NT2/D1 (cell line): ENCODE measurements at regions not wholly inside any gene's neighbourhood (a gene's known extent, or its start where the extent isn't known, plus 50 kb on each side); places are given as distances from the start of the nearest gene placed in this dataset.

Experiments
- DNase-seq: peaks from one replicate; pipeline ENCODE4 v3.0.0-alpha.2; 2011; ENCODE audit warnings: low read depth, low spot score
- H3K27me3 ChIP-seq: 2 replicates; pipeline ENCODE4 v1.6.0; 2011; ENCODE audit warnings: mild to moderate bottlenecking; ENCODE audit not compliant: insufficient read length, insufficient read depth
- H3K36me3 ChIP-seq: 2 replicates; pipeline ENCODE4 v1.6.1; 2011; ENCODE audit warnings: mild to moderate bottlenecking, low read length, mixed read lengths; ENCODE audit not compliant: insufficient read depth, insufficient read length
- H3K4me1 ChIP-seq: 2 replicates; pipeline ENCODE4 v1.5.1; 2011; ENCODE audit not compliant: insufficient read depth, insufficient read length
- H3K4me3 ChIP-seq: 2 replicates; pipeline ENCODE4 v1.5.1; 2011; ENCODE audit warnings: low read depth; ENCODE audit not compliant: insufficient read length
- H3K9ac ChIP-seq: 2 replicates; pipeline ENCODE4 v1.6.0; 2011; ENCODE audit warnings: low read depth; ENCODE audit not compliant: insufficient read length
- H3K9me3 ChIP-seq: 2 replicates; pipeline ENCODE4 v1.5.1; 2011; ENCODE audit warnings: mild to moderate bottlenecking, low read length; ENCODE audit not compliant: insufficient read depth
- SUZ12 ChIP-seq: IDR thresholded peaks from 2 replicates; pipeline ENCODE4 v1.6.1; 2011; ENCODE audit not compliant: insufficient read length, insufficient read depth; ENCODE audit errors: extremely low read depth
- YY1 ChIP-seq: IDR thresholded peaks from 2 replicates; pipeline ENCODE4 v1.6.1; 2011; ENCODE audit not compliant: insufficient read length, insufficient read depth
- ZNF274 ChIP-seq: IDR thresholded peaks from 2 replicates; pipeline ENCODE4 v1.6.1; 2011; ENCODE audit warnings: mild to moderate bottlenecking, low read depth, low read length

GRCh38 chr2:42925742-42926433 lies 133.5 kb upstream of the HAAO start:
- no peak overlapping the region for H3K4me3 ChIP-seq
- TF ChIP-seq SUZ12: no peak
- H3K9ac ChIP-seq: peak overlapping the region; percentile 71
- no peaks in the 10 kb centered on the region for H3K9me3 ChIP-seq
- peaks cover 25% of the 10 kb centered on the region for H3K4me1 ChIP-seq
- H3K36me3 ChIP-seq: no peaks in the 10 kb centered on the region
- no peaks in the 10 kb centered on the region for H3K27me3 ChIP-seq
- DNase-seq: no peak

- no peak for DNase-seq
- TF ChIP-seq SUZ12 (no peak), YY1 (no peak), ZNF274 (no peak)
- Histone ChIP-seq H3K4me3 (peak overlapping the region; percentile 27), H3K9ac (peak overlapping the region; percentile 78), H3K4me1 (peaks cover 23% of the 10 kb centered on the region), H3K9me3 (no peaks in the 10 kb centered on the region), H3K36me3 (no peaks in the 10 kb centered on the region), H3K27me3 (no peaks in the 10 kb centered on the region)
Observed at GRCh38 chr2:42924418-42924886, 132.1 kb upstream of the HAAO start.

- Histone ChIP-seq H3K36me3 (no peaks in the 10 kb centered on the region), H3K9ac (no peak overlapping the region), H3K27me3 (no peaks in the 10 kb centered on the region), H3K9me3 (no peaks in the 10 kb centered on the region), H3K4me1 (peaks cover 17% of the 10 kb centered on the region), H3K4me3 (no peak overlapping the region)
- DNase-seq: no peak
- TF ChIP-seq YY1 (no peak), ZNF274 (no peak), SUZ12 (no peak)
Observed at GRCh38 chr2:42923580-42924417, 131.4 kb upstream of the HAAO start.

- no peak for DNase-seq
- Histone ChIP-seq H3K4me1 (peaks cover 17% of the 10 kb centered on the region), H3K9ac (no peak overlapping the region), H3K9me3 (no peaks in the 10 kb centered on the region), H3K27me3 (no peaks in the 10 kb centered on the region), H3K4me3 (no peak overlapping the region), H3K36me3 (no peaks in the 10 kb centered on the region)
- TF ChIP-seq YY1: no peak
- TF ChIP-seq SUZ12: no peak
- TF ChIP-seq ZNF274: no peak
Observed at GRCh38 chr2:42922790-42923579, 130.6 kb upstream of the HAAO start.

- Histone ChIP-seq H3K4me3 (no peak overlapping the region), H3K36me3 (no peaks in the 10 kb centered on the region), H3K4me1 (peaks cover 10% of the 10 kb centered on the region), H3K9me3 (no peaks in the 10 kb centered on the region), H3K9ac (no peak overlapping the region), H3K27me3 (no peaks in the 10 kb centered on the region)
- TF ChIP-seq SUZ12 (no peak), ZNF274 (no peak), YY1 (no peak)
- no peak for DNase-seq
Observed at GRCh38 chr2:42922293-42922692, 129.9 kb upstream of the HAAO start.

GRCh38 chr2:42921721-42922120 lies 129.3 kb upstream of the HAAO start:
- Histone ChIP-seq H3K9ac (no peak overlapping the region), H3K9me3 (no peaks in the 10 kb centered on the region), H3K36me3 (no peaks in the 10 kb centered on the region), H3K4me3 (no peak overlapping the region), H3K27me3 (no peaks in the 10 kb centered on the region), H3K4me1 (peaks cover 8% of the 10 kb centered on the region)
- DNase-seq: no peak
- no peak for TF ChIP-seq YY1
- no peak for TF ChIP-seq SUZ12
- TF ChIP-seq ZNF274: no peak

GRCh38 chr2:42921147-42921520 lies 128.8 kb upstream of the HAAO start:
- DNase-seq: no peak
- TF ChIP-seq SUZ12: no peak
- TF ChIP-seq ZNF274: no peak
- no peak for TF ChIP-seq YY1
- no peak overlapping the region for H3K4me3 ChIP-seq
- no peaks in the 10 kb centered on the region for H3K36me3 ChIP-seq
- H3K27me3 ChIP-seq: no peaks in the 10 kb centered on the region
- H3K9me3 ChIP-seq: no peaks in the 10 kb centered on the region
- peaks cover 6% of the 10 kb centered on the region for H3K4me1 ChIP-seq
- H3K9ac ChIP-seq: no peak overlapping the region
